ENCODE measurements at regions not wholly inside any gene's neighbourhood (a gene's known extent, or its start where the extent isn't known, plus 50 kb on each side); places are given as distances from the start of the nearest gene placed in this dataset.

- FAIRE-seq = no peak
Measured at GRCh38 chr10:131810036-131810804, 90.6 kb upstream of the PPP2R2D start.

DNA sequence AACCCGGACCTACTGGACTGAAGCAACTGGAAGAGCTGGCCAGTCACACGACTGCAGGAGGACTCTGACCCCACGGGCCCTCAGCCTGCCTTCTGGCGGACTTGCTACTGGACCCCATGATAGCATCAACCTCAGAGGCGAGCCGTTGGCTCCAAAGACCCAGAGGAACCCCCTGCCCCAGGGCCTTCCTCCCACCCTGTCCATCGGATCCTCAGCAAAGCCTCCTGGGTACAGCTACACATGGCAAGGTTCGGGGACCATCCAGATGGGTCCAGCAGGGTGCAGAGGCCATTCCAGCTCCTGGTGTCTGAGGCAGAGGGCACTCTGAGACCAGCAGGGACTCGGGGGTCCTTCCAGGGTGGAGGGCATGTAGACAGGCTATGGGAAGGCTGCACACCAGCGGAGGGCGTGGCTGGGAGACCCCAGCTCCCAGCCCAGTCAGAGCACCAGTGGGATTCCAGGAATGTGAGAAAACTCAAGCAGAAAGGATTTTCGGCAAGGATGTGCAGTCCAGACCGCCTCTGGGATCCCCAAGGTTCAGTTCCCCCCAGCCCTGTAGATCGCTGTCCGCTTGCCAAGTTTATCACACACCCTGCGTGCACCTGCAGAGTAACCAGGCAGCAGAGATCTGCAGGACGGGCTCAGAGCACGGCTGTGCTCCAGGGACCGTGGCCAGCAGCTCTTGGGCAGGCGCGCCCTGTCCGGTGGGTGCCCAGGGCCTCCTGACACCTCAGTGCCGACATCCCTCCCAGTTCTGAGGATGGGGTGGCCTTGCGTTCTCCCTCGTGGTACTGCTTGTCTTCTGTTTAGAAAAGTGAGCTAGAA, 89.8 kb upstream of the PPP2R2D start:
- no peak for FAIRE-seq

GRCh38 chr10:131811630-131812403, 89.0 kb upstream of the PPP2R2D start:
- no peak for FAIRE-seq

GRCh38 chr10:131812736-131813604, 87.8 kb upstream of the PPP2R2D start:
- FAIRE-seq = no peak

GRCh38 chr10:131814567-131815265, 86.1 kb upstream of the PPP2R2D start:
- no peak for FAIRE-seq

- FAIRE-seq = no peak
Measured at GRCh38 chr10:131815266-131816156, 85.3 kb upstream of the PPP2R2D start.

- FAIRE-seq = no peak
Measured at GRCh38 chr10:131816157-131816775, 84.5 kb upstream of the PPP2R2D start.

GRCh38 chr10:131816941-131817700, 83.7 kb upstream of the PPP2R2D start:
- FAIRE-seq = no peak

GRCh38 chr10:131817866-131818509, 82.8 kb upstream of the PPP2R2D start:
- FAIRE-seq = no peak

DNA sequence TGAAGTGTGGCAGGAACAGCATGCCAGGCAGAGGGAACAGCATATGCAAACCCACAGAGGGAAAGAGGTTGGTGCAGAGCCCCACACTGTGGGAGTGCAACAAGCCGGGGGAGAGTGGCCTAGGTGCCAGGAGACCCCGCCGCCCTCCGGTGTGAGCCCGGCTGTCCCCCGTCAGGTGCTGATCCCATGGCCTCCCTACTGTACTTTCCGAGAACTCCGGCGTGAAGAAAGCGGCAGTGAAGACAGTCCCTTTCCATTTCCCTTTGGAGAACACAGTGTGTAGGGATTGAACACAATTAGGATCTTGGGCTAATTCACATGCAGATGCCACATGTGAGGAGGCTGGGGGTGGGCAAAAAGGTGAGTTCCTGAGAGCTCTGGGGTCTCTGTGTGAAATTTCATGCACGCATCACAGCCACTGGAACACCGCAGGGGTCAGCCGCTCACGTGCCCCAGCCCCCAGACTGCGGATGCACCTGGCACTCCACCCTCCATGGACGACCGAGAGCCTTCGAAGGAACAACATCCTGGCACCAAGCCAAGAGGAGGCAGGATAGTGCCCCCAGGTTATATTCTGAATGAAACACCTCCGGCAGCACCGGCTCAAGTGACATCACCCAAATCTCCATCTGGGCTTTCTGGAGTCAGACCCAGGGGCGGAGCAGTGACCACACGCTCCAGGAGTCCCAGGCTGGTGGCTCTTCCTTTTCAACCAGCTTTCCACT, 82.1 kb upstream of the PPP2R2D start:
- FAIRE-seq = no peak

DNA sequence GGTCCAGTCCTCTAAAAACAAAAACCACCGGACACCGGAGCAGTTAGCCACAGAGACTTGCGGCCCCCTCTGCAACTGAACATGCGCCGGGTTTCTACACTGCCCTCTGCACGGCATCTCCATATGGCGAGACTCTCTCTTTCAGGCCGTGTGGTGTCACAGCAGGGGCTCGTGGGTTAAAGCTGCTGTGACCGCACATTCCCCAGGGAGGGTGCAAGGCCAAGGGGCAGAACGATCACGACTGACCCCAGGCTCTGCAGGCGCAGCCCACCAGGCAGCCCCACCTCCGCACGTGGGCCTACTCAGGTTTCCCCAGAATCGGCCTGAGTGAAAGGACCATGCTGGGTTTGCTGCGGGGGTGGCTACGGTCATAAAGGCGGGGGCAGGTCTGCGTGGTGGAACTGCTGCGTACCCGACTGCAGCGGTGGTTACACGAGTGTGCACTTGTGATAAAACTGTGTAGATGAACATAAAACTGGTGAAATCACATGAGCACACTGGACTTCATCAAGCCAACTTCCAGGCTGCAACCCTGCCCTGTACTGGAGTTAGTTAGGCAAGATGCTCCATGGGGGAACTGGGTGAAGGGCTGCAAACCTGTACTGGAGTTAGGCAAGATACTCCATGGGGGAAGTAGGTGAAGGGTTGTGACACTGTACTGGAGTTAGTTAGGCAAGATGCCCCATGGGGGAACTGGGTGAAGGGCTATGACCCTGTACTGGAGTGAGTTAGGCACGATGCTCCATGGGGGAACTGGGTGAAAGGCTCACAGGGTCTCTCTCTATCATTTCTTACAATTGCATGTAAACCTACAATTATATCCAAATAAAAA, 81.4 kb upstream of the PPP2R2D start:
- no peak for FAIRE-seq

GRCh38 chr10:131820626-131821025, 80.2 kb upstream of the PPP2R2D start:
- no peak for FAIRE-seq

DNA sequence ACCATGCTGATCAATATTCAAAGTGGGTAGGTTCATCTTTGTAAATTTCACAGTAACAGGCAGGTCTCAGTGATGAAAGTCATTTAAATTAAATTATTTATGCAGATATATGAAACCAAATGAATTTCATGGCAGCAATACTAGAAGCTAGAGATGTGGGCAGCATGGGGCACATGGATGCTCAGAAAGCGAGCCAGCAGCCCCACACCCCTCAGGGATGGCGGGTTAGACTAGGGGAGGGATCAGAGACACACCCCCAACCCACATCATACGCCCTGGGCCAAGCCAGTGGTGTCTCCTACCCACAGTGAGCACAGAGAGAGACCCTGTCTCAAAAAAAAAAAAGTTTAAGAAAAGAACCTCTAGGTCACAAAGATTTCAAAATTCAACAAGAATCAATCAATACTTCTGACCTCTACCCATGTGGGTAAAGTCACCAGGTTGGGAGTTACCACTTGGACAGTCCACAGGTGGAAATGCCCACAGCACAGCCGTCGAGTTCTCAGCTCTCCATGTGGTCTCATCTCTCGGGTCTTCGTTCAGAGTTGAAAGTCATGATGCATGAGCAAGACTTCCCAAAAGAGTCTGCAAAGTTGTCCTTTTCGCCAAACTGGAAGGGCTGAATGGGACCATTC, 79.3 kb upstream of the PPP2R2D start:
- FAIRE-seq = no peak

DNA sequence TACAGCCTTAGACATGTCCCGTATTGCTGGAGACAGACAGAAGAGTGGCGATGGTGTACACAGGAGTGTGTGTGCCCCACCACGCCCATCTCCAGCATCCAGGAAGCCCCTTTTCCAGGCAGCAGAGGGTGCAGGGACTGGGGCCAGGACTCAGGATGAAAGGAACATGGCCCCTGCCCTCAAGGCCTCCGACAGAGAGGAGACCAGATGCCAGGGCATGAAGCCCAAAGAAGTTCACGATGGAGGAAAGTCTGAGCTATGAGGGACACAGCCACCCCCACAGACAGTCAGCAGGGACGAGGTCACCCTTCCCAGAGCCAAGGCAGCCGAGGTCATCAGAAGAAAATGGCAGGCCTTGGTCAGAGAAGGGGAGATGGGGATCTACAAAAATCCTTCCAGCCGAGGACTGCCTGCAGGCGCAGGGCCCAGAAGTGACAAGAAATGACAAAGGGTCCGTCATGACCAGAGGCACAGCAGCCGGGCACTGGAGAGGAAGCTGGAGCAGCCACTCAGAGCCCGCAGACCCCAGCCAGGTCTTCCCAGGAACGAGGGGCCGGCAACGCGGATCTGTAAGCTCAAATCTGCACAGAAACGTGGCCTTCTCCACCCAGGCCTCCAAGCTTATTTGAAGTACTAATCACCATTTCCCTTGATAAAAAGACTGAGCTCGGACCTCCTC, 78.7 kb upstream of the PPP2R2D start:
- FAIRE-seq = no peak

- FAIRE-seq = no peak
Measured at GRCh38 chr10:131822692-131823245, 78.0 kb upstream of the PPP2R2D start.

Measured in colon (tissue), 2 donors.